ENCODE measurements at regions not wholly inside any gene's neighbourhood (a gene's known extent, or its start where the extent isn't known, plus 50 kb on each side); places are given as distances from the start of the nearest gene placed in this dataset.
A peak's percentile ranks its signal among the peaks of the same experiment; 100 is the strongest.
"Not testable (repeated sequence)": the region's sequence is repeated elsewhere in the genome, so short reads cannot be mapped to it uniquely, and the experiment has no call there.

GRCh38 chr21:15119486-15119885 lies 54.7 kb upstream of the NRIP1 start:
- no peak for DNase-seq (ENCODE audit: low read depth)

GRCh38 chr21:15121097-15121654 lies 56.4 kb upstream of the NRIP1 start:
- no peak for DNase-seq (ENCODE audit: low read depth)

- DNase-seq (ENCODE audit: low read depth) = peak; percentile 10
Observed at GRCh38 chr21:15121655-15122120, 56.9 kb upstream of the NRIP1 start.

GRCh38 chr21:15122241-15122640 lies 57.4 kb upstream of the NRIP1 start:
- no peak for DNase-seq (ENCODE audit: low read depth)

GRCh38 chr21:15124731-15125130 lies 59.9 kb upstream of the NRIP1 start:
- DNase-seq (ENCODE audit: low read depth) = no peak

- no peak for DNase-seq (ENCODE audit: low read depth)
Observed at GRCh38 chr21:15126948-15127347, 62.1 kb upstream of the NRIP1 start.

- DNase-seq (ENCODE audit: low read depth) = no peak
Observed at GRCh38 chr21:15127437-15127836, 62.6 kb upstream of the NRIP1 start.

GRCh38 chr21:15128267-15128666 lies 63.5 kb upstream of the NRIP1 start:
- no peak for DNase-seq (ENCODE audit: low read depth)

- not testable (repeated sequence) for DNase-seq (ENCODE audit: low read depth)
Observed at GRCh38 chr21:15128714-15129113, 63.9 kb upstream of the NRIP1 start.

- DNase-seq (ENCODE audit: low read depth) = no peak
Observed at GRCh38 chr21:15130326-15130725, 65.5 kb upstream of the NRIP1 start.

GRCh38 chr21:15130751-15131150 lies 66.0 kb upstream of the NRIP1 start:
- DNase-seq (ENCODE audit: low read depth) = no peak

GRCh38 chr21:15132781-15133180 lies 68.0 kb upstream of the NRIP1 start:
- no peak for DNase-seq (ENCODE audit: low read depth)

- no peak for DNase-seq (ENCODE audit: low read depth)
Observed at GRCh38 chr21:15134701-15135470, 70.1 kb upstream of the NRIP1 start.

GRCh38 chr21:15135867-15136629 lies 71.2 kb upstream of the NRIP1 start:
- no peak for DNase-seq (ENCODE audit: low read depth)

GRCh38 chr21:15138490-15138889 lies 73.7 kb upstream of the NRIP1 start:
- no peak for DNase-seq (ENCODE audit: low read depth)

GRCh38 chr21:15139898-15140297 lies 75.1 kb upstream of the NRIP1 start:
- DNase-seq (ENCODE audit: low read depth) = no peak

GRCh38 chr21:15140321-15141019 lies 75.7 kb upstream of the NRIP1 start:
- no peak for DNase-seq (ENCODE audit: low read depth)

GRCh38 chr21:15141261-15141970 lies 76.6 kb upstream of the NRIP1 start:
- DNase-seq (ENCODE audit: low read depth) = no peak

GRCh38 chr21:15144026-15144425 lies 79.2 kb upstream of the NRIP1 start:
- peak; percentile 7 for DNase-seq (ENCODE audit: low read depth)

GRCh38 chr21:15148437-15148836 lies 83.6 kb upstream of the NRIP1 start:
- no peak for DNase-seq (ENCODE audit: low read depth)

GRCh38 chr21:15149600-15150224 lies 84.9 kb upstream of the NRIP1 start:
- no peak for DNase-seq (ENCODE audit: low read depth)
